Dendritic cell treated with granulocyte-macrophage colony-stimulating factor and Interleukin-4, amounts not matched to agents 40 ng/mL and 50 ng/mL, for 4 days (primary cell): ENCODE measurements at regions not wholly inside any gene's neighbourhood (a gene's known extent, or its start where the extent isn't known, plus 50 kb on each side); places are given as distances from the start of the nearest gene placed in this dataset.
"Not testable (repeated sequence)": the region's sequence is repeated elsewhere in the genome, so short reads cannot be mapped to it uniquely, and the experiment has no call there.

Source experiments
- H3K27ac Mint-ChIP-seq: one replicate; pipeline ENCODE4 v1.8.0; 2022; ENCODE audit warnings: mild to moderate bottlenecking, mixed read lengths
- H3K27me3 Mint-ChIP-seq: one replicate; pipeline ENCODE4 v1.8.0; 2022; ENCODE audit warnings: mild to moderate bottlenecking, mixed read lengths
- H3K36me3 Mint-ChIP-seq: one replicate; pipeline ENCODE4 v1.8.0; 2022; ENCODE audit warnings: low read depth, mixed read lengths
- H3K4me1 Mint-ChIP-seq: one replicate; pipeline ENCODE4 v1.8.0; 2022; ENCODE audit warnings: low read depth, mixed read lengths
- H3K4me3 Mint-ChIP-seq: one replicate; pipeline ENCODE4 v1.8.0; 2022; ENCODE audit warnings: mild to moderate bottlenecking, moderate library complexity, mixed read lengths
- H3K9me3 Mint-ChIP-seq: one replicate; pipeline ENCODE4 v1.8.0; 2022; ENCODE audit warnings: mixed read lengths
- intact Hi-C: fragments of 100-400 bp; cut with micrococcal nuclease; formaldehyde crosslinking; loops from one replicate; pipeline ENCODE4 v1.15.0; 2022

GRCh38 chr10:78596556-78596955 lies 472.2 kb upstream of the ZMIZ1 start:
- Mint-ChIP-seq H3K9me3 (no peaks in the 10 kb centered on the region), H3K4me1 (no peaks in the 10 kb centered on the region), H3K27me3 (peaks cover 50% of the 10 kb centered on the region), H3K4me3 (no peak overlapping the region), H3K27ac (no peak overlapping the region), H3K36me3 (no peaks in the 10 kb centered on the region)
- intact Hi-C loops, result no loop called here

GRCh38 chr10:78597796-78598555 lies 470.8 kb upstream of the ZMIZ1 start:
- Mint-ChIP-seq H3K27ac (no peak overlapping the region), H3K4me1 (no peaks in the 10 kb centered on the region), H3K4me3 (no peak overlapping the region), H3K9me3 (no peaks in the 10 kb centered on the region), H3K36me3 (no peaks in the 10 kb centered on the region), H3K27me3 (peaks cover 50% of the 10 kb centered on the region)
- intact Hi-C loops, result no loop called here

GRCh38 chr10:78599122-78599853 lies 469.5 kb upstream of the ZMIZ1 start:
- H3K36me3 Mint-ChIP-seq, result no peaks in the 10 kb centered on the region
- H3K27ac Mint-ChIP-seq, result no peak overlapping the region
- H3K9me3 Mint-ChIP-seq, result no peaks in the 10 kb centered on the region
- no peaks in the 10 kb centered on the region for H3K4me1 Mint-ChIP-seq
- peaks cover 56% of the 10 kb centered on the region for H3K27me3 Mint-ChIP-seq
- H3K4me3 Mint-ChIP-seq, result no peak overlapping the region
- intact Hi-C loops, result no loop called here

- Mint-ChIP-seq H3K9me3 (no peaks in the 10 kb centered on the region), H3K4me1 (no peaks in the 10 kb centered on the region), H3K4me3 (no peak overlapping the region), H3K27me3 (peaks cover 61% of the 10 kb centered on the region), H3K27ac (no peak overlapping the region), H3K36me3 (no peaks in the 10 kb centered on the region)
- intact Hi-C loops, result no loop called here
Measured at GRCh38 chr10:78600121-78600665, 468.6 kb upstream of the ZMIZ1 start.

GRCh38 chr10:78600740-78601139 lies 468.0 kb upstream of the ZMIZ1 start:
- Mint-ChIP-seq H3K36me3 (no peaks in the 10 kb centered on the region), H3K27me3 (peaks cover 59% of the 10 kb centered on the region), H3K9me3 (no peaks in the 10 kb centered on the region), H3K27ac (no peak overlapping the region), H3K4me1 (no peaks in the 10 kb centered on the region), H3K4me3 (no peak overlapping the region)
- intact Hi-C loops, result no loop called here

- no peaks in the 10 kb centered on the region for H3K36me3 Mint-ChIP-seq
- no peaks in the 10 kb centered on the region for H3K9me3 Mint-ChIP-seq
- intact Hi-C loops, result no loop called here
- H3K4me1 Mint-ChIP-seq, result no peaks in the 10 kb centered on the region
- H3K27me3 Mint-ChIP-seq, result peaks cover 63% of the 10 kb centered on the region
- H3K27ac Mint-ChIP-seq, result no peak overlapping the region
- no peak overlapping the region for H3K4me3 Mint-ChIP-seq
Measured at GRCh38 chr10:78602201-78602932, 466.4 kb upstream of the ZMIZ1 start.

GRCh38 chr10:78604286-78604685 lies 464.5 kb upstream of the ZMIZ1 start:
- H3K27me3 Mint-ChIP-seq, result peaks cover 52% of the 10 kb centered on the region
- H3K9me3 Mint-ChIP-seq, result no peaks in the 10 kb centered on the region
- no peak overlapping the region for H3K27ac Mint-ChIP-seq
- no peak overlapping the region for H3K4me3 Mint-ChIP-seq
- intact Hi-C loops, result no loop called here
- H3K4me1 Mint-ChIP-seq, result no peaks in the 10 kb centered on the region
- H3K36me3 Mint-ChIP-seq, result no peaks in the 10 kb centered on the region

GRCh38 chr10:78604721-78605120 lies 464.0 kb upstream of the ZMIZ1 start:
- Mint-ChIP-seq H3K4me1 (peaks cover under 1% of the 10 kb centered on the region), H3K27me3 (peaks cover 49% of the 10 kb centered on the region), H3K9me3 (no peaks in the 10 kb centered on the region), H3K27ac (no peak overlapping the region), H3K4me3 (no peak overlapping the region), H3K36me3 (no peaks in the 10 kb centered on the region)
- intact Hi-C loops, result no loop called here

GRCh38 chr10:78605800-78606350 lies 462.9 kb upstream of the ZMIZ1 start:
- H3K27ac Mint-ChIP-seq, result no peak overlapping the region
- peaks cover 11% of the 10 kb centered on the region for H3K4me1 Mint-ChIP-seq
- peaks cover 41% of the 10 kb centered on the region for H3K27me3 Mint-ChIP-seq
- intact Hi-C loops, result no loop called here
- no peak overlapping the region for H3K4me3 Mint-ChIP-seq
- no peaks in the 10 kb centered on the region for H3K36me3 Mint-ChIP-seq
- H3K9me3 Mint-ChIP-seq, result no peaks in the 10 kb centered on the region

GRCh38 chr10:78606766-78607165 lies 462.0 kb upstream of the ZMIZ1 start:
- H3K36me3 Mint-ChIP-seq, intact Hi-C loops, H3K4me3 Mint-ChIP-seq, H3K9me3 Mint-ChIP-seq, H3K27ac Mint-ChIP-seq: not testable (repeated sequence)
- H3K4me1 Mint-ChIP-seq, result peaks cover 15% of the 10 kb centered on the region
- peaks cover 36% of the 10 kb centered on the region for H3K27me3 Mint-ChIP-seq

- Mint-ChIP-seq H3K36me3 (no peaks in the 10 kb centered on the region), H3K4me3 (no peak overlapping the region), H3K9me3 (no peaks in the 10 kb centered on the region), H3K27me3 (peaks cover 34% of the 10 kb centered on the region), H3K27ac (no peak overlapping the region), H3K4me1 (peaks cover 22% of the 10 kb centered on the region)
- intact Hi-C loops, result no loop called here
Measured at GRCh38 chr10:78609976-78610375, 458.8 kb upstream of the ZMIZ1 start.

- Mint-ChIP-seq H3K27me3 (peaks cover 44% of the 10 kb centered on the region), H3K4me3 (no peak overlapping the region), H3K9me3 (no peaks in the 10 kb centered on the region), H3K36me3 (no peaks in the 10 kb centered on the region), H3K4me1 (peaks cover 31% of the 10 kb centered on the region), H3K27ac (no peak overlapping the region)
- intact Hi-C loops, result no loop called here
Measured at GRCh38 chr10:78613132-78613531, 455.6 kb upstream of the ZMIZ1 start.

GRCh38 chr10:78614267-78614666 lies 454.5 kb upstream of the ZMIZ1 start:
- H3K4me1 Mint-ChIP-seq, result peaks cover 38% of the 10 kb centered on the region

GRCh38 chr10:78614744-78615143 lies 454.0 kb upstream of the ZMIZ1 start:
- peaks cover 45% of the 10 kb centered on the region for H3K27me3 Mint-ChIP-seq
- intact Hi-C loops, result no loop called here
- no peak overlapping the region for H3K27ac Mint-ChIP-seq
- no peaks in the 10 kb centered on the region for H3K9me3 Mint-ChIP-seq
- H3K4me1 Mint-ChIP-seq, result peaks cover 42% of the 10 kb centered on the region
- no peaks in the 10 kb centered on the region for H3K36me3 Mint-ChIP-seq
- H3K4me3 Mint-ChIP-seq, result no peak overlapping the region

More at GRCh38 chr10:78614267-78614666, 454.5 kb upstream of the ZMIZ1 start:
- intact Hi-C loops, result no loop called here
- Mint-ChIP-seq H3K27ac (no peak overlapping the region), H3K36me3 (no peaks in the 10 kb centered on the region), H3K27me3 (peaks cover 45% of the 10 kb centered on the region), H3K9me3 (no peaks in the 10 kb centered on the region), H3K4me3 (no peak overlapping the region)
